Esophagus (tissue), 2 donors: ENCODE measurements at regions not wholly inside any gene's neighbourhood (a gene's known extent, or its start where the extent isn't known, plus 50 kb on each side); places are given as distances from the start of the nearest gene placed in this dataset.
"Not testable (repeated sequence)": the region's sequence is repeated elsewhere in the genome, so short reads cannot be mapped to it uniquely, and the experiment has no call there.

ENCODE experiments used
- H3K27ac ChIP-seq, 2 donors: one replicate each; pipeline ENCODE4 v1.5.1; 2013; ENCODE audit warnings: low read depth in 2 of 2, mild to moderate bottlenecking in 2 of 2, inconsistent platforms in 1 of 2, low read length in 1 of 2, moderate library complexity in 1 of 2
- H3K27me3 ChIP-seq, 2 donors: one replicate each; pipeline ENCODE4 v1.6.1; 2013; ENCODE audit warnings: low read length in 2 of 2, control low read depth in 1 of 2, mild to moderate bottlenecking in 1 of 2; ENCODE audit not compliant: insufficient read depth in 2 of 2, control insufficient read depth in 1 of 2
- H3K36me3 ChIP-seq, 2 donors: one replicate each; pipeline ENCODE4 v1.6.1; 2013; ENCODE audit warnings: low read length in 1 of 2; ENCODE audit not compliant: control insufficient read depth in 2 of 2, insufficient read depth in 2 of 2
- H3K4me1 ChIP-seq, 2 donors: one replicate each; pipeline ENCODE4 v1.6.1; 2013; ENCODE audit warnings: low read length in 1 of 2; ENCODE audit not compliant: control insufficient read depth in 2 of 2, insufficient read depth in 2 of 2
- H3K4me3 ChIP-seq, 2 donors: one replicate each; pipeline ENCODE4 v1.5.1; 2013; ENCODE audit warnings: low read length in 2 of 2, mild to moderate bottlenecking in 2 of 2, low read depth in 1 of 2, moderate library complexity in 1 of 2
- H3K9me3 ChIP-seq, 2 donors: one replicate each; pipeline ENCODE4 v1.6.1; 2013; ENCODE audit warnings: mild to moderate bottlenecking in 2 of 2, low read depth in 1 of 2, low read length in 1 of 2, moderate library complexity in 1 of 2; ENCODE audit not compliant: control insufficient read depth in 2 of 2, insufficient read depth in 1 of 2
- WGBS, 2 donors: extraction: QIAGEN DNeasy Blood & Tissue Kit; methylation state at CpG; one replicate each; pipeline ENCODE4 v1.1.7; 2013; 5-methylcytosine and 5-hydroxymethylcytosine counted together
- donor health status: healthy with polysubstance abuse.
- donor health status: Bipolar disorder and iron deficiency.

- Histone ChIP-seq H3K9me3 (no peaks in the 10 kb centered on the region), H3K4me3 (no peak overlapping the region), H3K36me3 (no peaks in the 10 kb centered on the region), H3K4me1 (no peaks in the 10 kb centered on the region), H3K27ac (no peak overlapping the region), H3K27me3 (no peaks in the 10 kb centered on the region)
- 56 to 69% methylated on average over 2 of the region's 2 CpGs for WGBS, 2 donors
These were observed 1513.5 kb upstream of the PRR20A start for GRCh38 chr13:55627221-55627620.

GRCh38 chr13:55632402-55632801 lies 1508.3 kb upstream of the PRR20A start:
- Histone ChIP-seq H3K4me3 (no peak overlapping the region), H3K27me3 (no peaks in the 10 kb centered on the region), H3K27ac (no peak overlapping the region), H3K4me1 (no peaks in the 10 kb centered on the region), H3K36me3 (no peaks in the 10 kb centered on the region), H3K9me3 (no peaks in the 10 kb centered on the region)

DNA sequence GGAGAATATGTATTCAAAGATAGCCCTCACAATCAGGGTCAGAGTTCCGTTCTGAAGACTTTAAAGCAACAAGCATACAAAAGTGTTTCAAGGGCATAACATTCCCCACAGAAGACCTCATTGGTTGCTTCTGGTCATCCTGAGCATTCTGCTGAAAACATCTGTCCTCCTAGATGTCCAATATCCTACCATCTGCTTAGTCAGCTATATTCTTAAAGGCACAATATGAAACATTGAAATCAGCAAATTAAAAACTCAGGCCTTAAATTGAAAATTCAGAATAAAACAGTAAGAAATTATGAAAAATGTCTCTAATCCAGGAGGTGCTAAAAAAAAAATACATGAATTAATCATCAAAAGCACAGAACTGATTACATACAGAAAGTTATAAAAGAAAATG lies 1491.2 kb upstream of the PRR20A start:
- Histone ChIP-seq H3K9me3 (no peaks in the 10 kb centered on the region), H3K27ac (no peak overlapping the region), H3K4me1 (no peaks in the 10 kb centered on the region), H3K27me3 (no peaks in the 10 kb centered on the region), H3K4me3 (no peak overlapping the region), H3K36me3 (no peaks in the 10 kb centered on the region)
- WGBS, 2 donors = 75 to 83% methylated on average over 1 of the region's 1 CpG

- peaks cover 0 to 2% of the 10 kb centered on the region in 2 donors for H3K9me3 ChIP-seq
- H3K36me3 ChIP-seq = no peaks in the 10 kb centered on the region
- H3K27me3 ChIP-seq = no peaks in the 10 kb centered on the region
- H3K4me1 ChIP-seq = no peaks in the 10 kb centered on the region
- no peak overlapping the region for H3K27ac ChIP-seq
- H3K4me3 ChIP-seq = no peak overlapping the region
- 85 to 87% methylated on average over 5 of the region's 5 CpGs for WGBS, 2 donors
These were observed 1488.1 kb upstream of the PRR20A start for GRCh38 chr13:55652657-55653056.

DNA sequence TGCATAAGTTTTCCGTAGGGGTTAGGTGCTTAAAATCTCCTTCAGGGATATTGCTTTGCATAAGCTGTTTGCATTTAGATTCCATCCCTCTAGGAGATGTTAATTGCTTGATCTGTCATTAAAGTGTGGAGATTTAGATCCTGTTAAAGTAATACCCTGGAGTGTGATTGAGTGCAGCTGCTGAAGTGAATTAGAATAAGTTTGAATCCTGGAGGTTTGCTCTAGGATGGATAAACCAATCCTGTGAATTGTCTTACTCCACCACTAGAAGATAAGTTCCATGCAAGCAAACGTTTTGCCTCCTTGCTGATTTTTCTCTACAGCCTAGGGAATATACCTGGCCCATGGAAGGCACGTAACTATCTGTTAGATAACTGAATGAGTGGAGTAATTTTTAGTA lies 1487.2 kb upstream of the PRR20A start:
- Histone ChIP-seq H3K4me1 (no peaks in the 10 kb centered on the region), H3K4me3 (no peak overlapping the region), H3K27ac (no peak overlapping the region), H3K27me3 (no peaks in the 10 kb centered on the region), H3K36me3 (no peaks in the 10 kb centered on the region), H3K9me3 (peaks cover 0 to 2% of the 10 kb centered on the region in 2 donors)
- 37 to 42% methylated on average over 3 of the region's 3 CpGs for WGBS, 2 donors

DNA sequence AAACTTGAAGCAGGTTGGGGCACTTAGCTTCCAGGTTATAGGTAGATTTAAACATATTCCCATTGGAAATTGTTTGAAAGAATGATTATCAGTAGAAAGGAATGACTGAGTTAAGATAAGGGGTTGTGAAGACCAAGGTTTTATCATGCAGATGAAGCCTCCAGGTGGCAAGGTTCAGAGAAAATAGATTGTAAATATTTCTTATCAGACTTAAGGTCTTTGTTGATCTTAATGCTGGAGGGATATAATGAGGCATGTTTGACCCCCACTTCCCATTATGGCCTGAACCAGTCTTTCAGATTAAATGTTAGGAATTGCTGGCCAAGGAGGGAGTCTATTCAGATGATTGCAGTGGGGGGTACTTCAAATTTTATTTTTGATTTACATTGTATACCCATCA lies 1486.5 kb upstream of the PRR20A start:
- Histone ChIP-seq H3K27ac (no peak overlapping the region), H3K4me3 (no peak overlapping the region), H3K36me3 (no peaks in the 10 kb centered on the region), H3K27me3 (no peaks in the 10 kb centered on the region), H3K9me3 (peaks cover 0 to 2% of the 10 kb centered on the region in 2 donors), H3K4me1 (no peaks in the 10 kb centered on the region)

GRCh38 chr13:55660264-55660663 lies 1480.5 kb upstream of the PRR20A start:
- H3K36me3 ChIP-seq, H3K9me3 ChIP-seq, H3K27ac ChIP-seq, H3K4me1 ChIP-seq, H3K4me3 ChIP-seq, H3K27me3 ChIP-seq: not testable (repeated sequence)
- 45 to 72% methylated on average over 5 of the region's 5 CpGs for WGBS, 2 donors

DNA sequence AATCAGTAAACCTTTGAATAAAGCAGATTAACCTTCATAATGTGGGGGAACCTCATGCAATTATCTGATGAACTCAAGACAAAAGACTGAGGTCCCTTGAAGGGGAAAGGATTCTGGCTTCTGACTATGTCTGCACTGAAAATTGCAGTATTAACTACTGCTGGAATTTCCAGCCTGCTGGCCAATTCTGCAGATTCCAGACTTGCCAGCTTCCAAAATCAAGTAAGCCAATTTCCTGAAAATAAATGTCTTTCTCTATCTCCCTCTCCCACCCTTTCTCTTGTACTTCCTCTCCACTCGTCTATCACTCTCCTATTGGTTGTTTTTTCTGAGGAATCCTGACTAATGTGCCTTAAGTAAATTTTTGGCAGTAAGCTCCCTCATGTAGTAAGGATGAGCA lies 1479.9 kb upstream of the PRR20A start:
- Histone ChIP-seq H3K4me3 (no peak overlapping the region), H3K9me3 (peaks cover 2 to 3% of the 10 kb centered on the region in 2 donors), H3K27ac (no peak overlapping the region), H3K27me3 (no peaks in the 10 kb centered on the region), H3K36me3 (no peaks in the 10 kb centered on the region), H3K4me1 (no peaks in the 10 kb centered on the region)
- WGBS, 2 donors = 31 to 52% methylated on average over 1 of the region's 1 CpG

GRCh38 chr13:55661505-55661904 lies 1479.2 kb upstream of the PRR20A start:
- Histone ChIP-seq H3K4me3 (no peak overlapping the region), H3K27ac (no peak overlapping the region), H3K4me1 (no peaks in the 10 kb centered on the region), H3K9me3 (peaks cover 2 to 3% of the 10 kb centered on the region in 2 donors), H3K36me3 (no peaks in the 10 kb centered on the region), H3K27me3 (no peaks in the 10 kb centered on the region)
- 72 to 77% methylated on average over 5 of the region's 5 CpGs for WGBS, 2 donors

DNA sequence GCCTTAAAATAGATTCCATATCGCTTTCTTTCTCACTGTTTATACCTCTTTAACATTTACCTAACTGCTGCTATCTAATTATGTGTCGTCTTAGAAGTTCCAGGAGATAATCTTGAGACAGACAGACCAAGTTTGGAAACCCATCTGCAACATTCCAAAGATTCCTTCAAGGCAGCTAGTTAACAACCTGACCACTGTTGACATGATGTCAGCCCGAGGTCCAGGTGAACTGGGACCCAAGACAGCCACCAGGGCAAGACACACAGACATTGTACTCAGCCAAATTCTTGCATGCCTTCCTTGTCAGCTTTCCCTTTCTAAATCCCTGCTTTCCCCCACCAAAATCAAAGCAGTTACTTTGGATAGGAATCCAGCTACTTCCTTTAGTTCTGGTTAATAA lies 1476.5 kb upstream of the PRR20A start:
- 37 to 55% methylated on average over 3 of the region's 3 CpGs for WGBS, 2 donors
- Histone ChIP-seq H3K4me3 (no peak overlapping the region), H3K4me1 (no peaks in the 10 kb centered on the region), H3K36me3 (no peaks in the 10 kb centered on the region), H3K27ac (no peak overlapping the region), H3K27me3 (no peaks in the 10 kb centered on the region), H3K9me3 (peaks cover 0 to 3% of the 10 kb centered on the region in 2 donors)
